ENCODE measurements at regions not wholly inside any gene's neighbourhood (a gene's known extent, or its start where the extent isn't known, plus 50 kb on each side); places are given as distances from the start of the nearest gene placed in this dataset.

GRCh38 chr1:47647327-47647845, 209.5 kb downstream of the FOXD2 start:
- peaks cover 41% of the 10 kb centered on the region for H3K4me1 ChIP-seq
- no peaks in the 10 kb centered on the region for H3K36me3 ChIP-seq
- DNase-seq, result no peak
- no peaks in the 10 kb centered on the region for H3K27me3 ChIP-seq
- H3K9me3 ChIP-seq (replicated peaks), result no peaks in the 10 kb centered on the region
- H3K4me3 ChIP-seq, result no peak overlapping the region
- H3K27ac ChIP-seq, result no peak overlapping the region

GRCh38 chr1:47650205-47650604, 212.4 kb downstream of the FOXD2 start:
- peaks cover 27% of the 10 kb centered on the region for H3K4me1 ChIP-seq
- no peaks in the 10 kb centered on the region for H3K36me3 ChIP-seq
- H3K27ac ChIP-seq, result peak overlapping the region; percentile 69
- peak; percentile 93 for DNase-seq
- no peaks in the 10 kb centered on the region for H3K9me3 ChIP-seq (replicated peaks)
- no peaks in the 10 kb centered on the region for H3K27me3 ChIP-seq
- no peak overlapping the region for H3K4me3 ChIP-seq

GRCh38 chr1:47650611-47651010, 212.8 kb downstream of the FOXD2 start:
- no peak overlapping the region for H3K4me3 ChIP-seq
- DNase-seq, result no peak
- H3K27ac ChIP-seq, result peak overlapping the region; percentile 69
- no peaks in the 10 kb centered on the region for H3K36me3 ChIP-seq
- peaks cover 25% of the 10 kb centered on the region for H3K4me1 ChIP-seq
- no peaks in the 10 kb centered on the region for H3K9me3 ChIP-seq (replicated peaks)
- no peaks in the 10 kb centered on the region for H3K27me3 ChIP-seq

DNA sequence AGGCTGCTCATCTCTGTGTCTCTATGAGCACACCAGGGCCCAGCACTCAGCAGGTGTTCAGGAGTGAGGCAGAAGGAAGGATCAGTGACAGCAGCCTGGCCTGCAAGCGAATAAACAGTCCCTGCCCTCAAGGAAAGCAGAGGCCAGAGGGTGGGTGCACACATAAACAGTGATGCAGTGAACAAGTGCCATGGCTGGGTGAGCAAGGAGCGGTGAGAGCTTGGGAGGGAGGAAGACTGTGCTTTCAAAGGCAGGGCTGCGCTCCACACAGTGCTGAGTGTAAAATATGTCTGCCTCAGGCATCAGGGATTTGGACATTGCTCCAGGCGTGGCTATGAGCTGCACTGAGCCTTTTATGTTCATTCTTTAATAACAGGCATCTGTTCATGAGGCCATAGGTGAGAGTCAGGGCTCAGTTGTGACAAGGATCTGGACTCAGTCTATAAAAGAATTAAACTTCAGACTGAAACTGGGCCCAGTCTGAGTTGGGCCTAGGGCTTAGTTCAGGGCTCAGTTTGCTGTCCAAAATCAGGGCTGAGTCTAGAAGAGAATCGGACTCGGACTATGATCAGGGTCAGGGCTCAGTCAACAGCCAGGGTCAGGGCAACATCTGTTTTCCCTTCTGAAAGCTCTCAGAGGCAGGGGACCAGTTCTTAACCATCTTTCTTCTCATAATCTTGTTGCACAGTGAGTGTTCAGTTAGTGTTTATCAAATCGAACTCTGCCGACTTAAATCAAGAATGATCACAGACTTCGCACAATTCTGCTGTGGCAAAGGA, 213.7 kb downstream of the FOXD2 start:
- no peaks in the 10 kb centered on the region for H3K9me3 ChIP-seq (replicated peaks)
- peak overlapping the region; percentile 69; the same call in 1 of the 2 replicates for H3K27ac ChIP-seq
- no peaks in the 10 kb centered on the region for H3K36me3 ChIP-seq
- H3K27me3 ChIP-seq, result no peaks in the 10 kb centered on the region
- DNase-seq, result peak in 1 of 2 experiments; percentile 42
- H3K4me3 ChIP-seq, result no peak overlapping the region
- peaks cover 25% of the 10 kb centered on the region for H3K4me1 ChIP-seq

- Histone ChIP-seq H3K36me3 (no peaks in the 10 kb centered on the region), H3K27me3 (no peaks in the 10 kb centered on the region), H3K9me3 (replicated peaks) (0 out of 2 replicates have a peak, but pooled peaks cover 3% of the 10 kb centered on the region), H3K27ac (no peak overlapping the region), H3K4me1 (peaks cover 12% of the 10 kb centered on the region), H3K4me3 (no peak overlapping the region)
- DNase-seq, result no peak
Observed at GRCh38 chr1:47655521-47656300, 217.9 kb downstream of the FOXD2 start.

DNA sequence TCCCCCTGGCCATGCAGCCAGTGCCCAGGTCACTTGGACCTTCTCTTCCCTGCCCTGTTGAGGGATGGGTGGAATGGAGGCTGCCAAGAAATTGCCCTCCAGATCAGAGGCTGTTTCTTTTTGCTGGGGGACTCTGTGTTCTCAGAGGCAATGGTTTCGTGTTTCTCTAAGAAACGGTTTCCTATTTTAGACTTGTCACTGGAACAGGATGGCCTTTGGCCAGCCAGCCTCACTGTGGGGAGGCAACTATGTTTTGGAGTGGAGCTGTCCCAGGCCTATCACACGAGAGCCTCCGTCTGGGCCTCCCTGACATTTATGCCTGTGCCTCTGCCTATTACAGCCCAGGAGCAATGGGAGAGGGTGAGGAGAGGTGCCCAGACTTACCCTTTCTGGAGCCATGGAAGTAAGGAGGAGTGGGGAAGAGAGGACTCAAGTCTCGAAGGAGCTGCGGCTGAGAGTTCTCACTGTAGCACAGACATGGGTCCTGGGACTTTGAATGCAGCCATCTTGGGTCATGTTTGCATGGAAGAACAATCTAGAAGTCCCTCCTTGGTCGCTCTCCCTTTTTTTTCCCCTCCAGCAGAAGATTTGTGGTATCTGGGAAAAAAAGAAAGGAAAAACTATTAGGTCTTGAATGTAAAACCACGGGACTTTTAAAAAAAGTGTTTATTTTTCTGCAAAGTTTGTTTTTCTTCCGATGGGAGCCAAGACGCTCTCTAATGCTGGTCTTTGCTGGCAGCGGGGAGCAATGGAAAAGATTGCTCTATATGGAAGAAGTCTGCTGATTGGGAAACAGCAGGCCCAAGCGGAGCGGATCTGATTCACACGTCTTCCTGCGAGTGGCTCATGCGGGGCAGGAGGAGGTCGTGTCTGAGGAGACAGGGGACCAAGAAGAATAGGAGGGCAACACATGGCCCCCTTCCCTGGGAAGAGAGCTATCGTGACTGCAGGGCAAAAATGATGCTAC, 219.2 kb downstream of the FOXD2 start:
- Histone ChIP-seq H3K27me3 (no peaks in the 10 kb centered on the region), H3K9me3 (replicated peaks) (0 out of 2 replicates have a peak, but pooled peaks cover 3% of the 10 kb centered on the region), H3K4me1 (no peaks in the 10 kb centered on the region; the same call in 1 of the 2 replicates), H3K36me3 (no peaks in the 10 kb centered on the region), H3K4me3 (no peak overlapping the region), H3K27ac (no peak overlapping the region)
- DNase-seq, result no peak

GRCh38 chr1:47658161-47658920, 220.5 kb downstream of the FOXD2 start:
- no peak for DNase-seq
- H3K4me1 ChIP-seq, result no peaks in the 10 kb centered on the region
- H3K36me3 ChIP-seq, result no peaks in the 10 kb centered on the region
- no peak overlapping the region for H3K27ac ChIP-seq
- no peak overlapping the region for H3K4me3 ChIP-seq
- H3K27me3 ChIP-seq, result no peaks in the 10 kb centered on the region
- H3K9me3 ChIP-seq (replicated peaks), result 0 out of 2 replicates have a peak, but pooled peaks cover 3% of the 10 kb centered on the region

GRCh38 chr1:47659146-47659545, 221.3 kb downstream of the FOXD2 start:
- Histone ChIP-seq H3K27ac (no peak overlapping the region), H3K4me1 (no peaks in the 10 kb centered on the region), H3K27me3 (no peaks in the 10 kb centered on the region), H3K36me3 (no peaks in the 10 kb centered on the region), H3K9me3 (replicated peaks) (0 out of 2 replicates have a peak, but pooled peaks cover 3% of the 10 kb centered on the region), H3K4me3 (no peak overlapping the region)
- no peak for DNase-seq

GRCh38 chr1:47660622-47661021, 222.8 kb downstream of the FOXD2 start:
- Histone ChIP-seq H3K36me3 (no peaks in the 10 kb centered on the region), H3K27ac (no peak overlapping the region), H3K4me3 (no peak overlapping the region), H3K9me3 (replicated peaks) (0 out of 2 replicates have a peak, but pooled peaks cover 3% of the 10 kb centered on the region), H3K27me3 (no peaks in the 10 kb centered on the region), H3K4me1 (no peaks in the 10 kb centered on the region)
- DNase-seq, result no peak

DNA sequence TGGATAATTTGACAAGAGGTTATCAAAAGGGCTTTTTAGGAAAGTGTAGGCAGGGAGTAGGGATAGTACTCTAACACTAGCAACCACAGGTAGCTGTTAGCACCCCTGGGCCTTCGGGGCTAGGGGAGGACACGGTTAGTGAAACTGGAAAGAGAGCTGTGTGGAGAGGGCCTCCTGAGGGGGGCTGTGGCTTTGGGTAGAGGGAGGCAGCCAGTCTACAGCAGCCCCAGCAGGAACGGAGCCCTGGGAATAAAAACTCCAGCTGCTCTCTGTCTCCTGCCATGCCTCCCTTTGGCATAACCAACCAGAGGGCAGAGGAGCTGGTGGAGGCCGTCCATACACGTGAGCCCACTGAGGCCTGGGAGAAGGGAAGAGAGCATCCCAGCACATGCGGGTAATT, 223.2 kb downstream of the FOXD2 start:
- DNase-seq, result no peak
- Histone ChIP-seq H3K4me1 (no peaks in the 10 kb centered on the region), H3K27ac (no peak overlapping the region), H3K4me3 (no peak overlapping the region), H3K9me3 (replicated peaks) (0 out of 2 replicates have a peak, but pooled peaks cover 3% of the 10 kb centered on the region), H3K27me3 (no peaks in the 10 kb centered on the region), H3K36me3 (no peaks in the 10 kb centered on the region)

- Histone ChIP-seq H3K27me3 (no peaks in the 10 kb centered on the region), H3K4me3 (no peak overlapping the region), H3K27ac (no peak overlapping the region), H3K9me3 (replicated peaks) (peaks cover 3% of the 10 kb centered on the region; the same call in 1 of the 2 replicates), H3K4me1 (no peaks in the 10 kb centered on the region), H3K36me3 (no peaks in the 10 kb centered on the region)
- no peak for DNase-seq
Observed at GRCh38 chr1:47662068-47662467, 224.2 kb downstream of the FOXD2 start.

DNA sequence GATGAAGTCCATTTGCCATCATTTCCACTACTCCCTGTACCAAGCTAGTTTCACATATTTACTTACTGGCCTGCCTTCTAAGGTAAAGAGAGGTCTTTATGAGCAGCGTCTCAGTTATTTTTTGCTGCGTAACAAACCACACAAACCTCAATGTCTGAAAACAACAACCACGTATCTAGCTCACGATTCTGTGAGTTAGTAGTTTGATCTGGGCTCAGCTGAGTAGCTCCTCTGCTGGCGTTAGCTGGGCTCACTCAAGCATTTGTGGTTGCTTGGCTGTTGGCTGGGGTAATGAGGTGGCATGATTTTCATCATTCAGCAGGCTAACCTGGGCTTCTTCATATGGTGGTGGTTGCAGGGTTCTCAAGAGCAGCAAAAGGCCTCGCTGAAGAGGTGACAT, 225.4 kb downstream of the FOXD2 start:
- Histone ChIP-seq H3K27me3 (no peaks in the 10 kb centered on the region), H3K4me3 (no peak overlapping the region)
- no peak for DNase-seq

GRCh38 chr1:47664356-47664755, 226.5 kb downstream of the FOXD2 start:
- DNase-seq, result no peak
- H3K27ac ChIP-seq, result no peak overlapping the region

More for the DNA sequence above, 225.4 kb downstream of the FOXD2 start:
- Histone ChIP-seq H3K4me1 (no peaks in the 10 kb centered on the region), H3K36me3 (no peaks in the 10 kb centered on the region), H3K27ac (no peak overlapping the region), H3K9me3 (replicated peaks) (peaks cover 2% of the 10 kb centered on the region; the same call in 1 of the 2 replicates)

More at GRCh38 chr1:47664356-47664755, 226.5 kb downstream of the FOXD2 start:
- Histone ChIP-seq H3K4me1 (no peaks in the 10 kb centered on the region), H3K4me3 (no peak overlapping the region), H3K27me3 (no peaks in the 10 kb centered on the region), H3K9me3 (replicated peaks) (peaks cover 6% of the 10 kb centered on the region), H3K36me3 (no peaks in the 10 kb centered on the region)

All from SJCRH30 (cell line).